IMR-90 (cell line): ENCODE measurements at regions not wholly inside any gene's neighbourhood (a gene's known extent, or its start where the extent isn't known, plus 50 kb on each side); places are given as distances from the start of the nearest gene placed in this dataset.

ENCODE experiments used
- ATAC-seq: fragments of 200-7000 bp; cut with Tn5 transposase; 2 replicates; pipeline ENCODE4 v1.9.1; 2020; ENCODE audit warnings: low read depth, mild to moderate bottlenecking, moderate library complexity
- BruUV-seq: library from RNA; stranded (reverse); fragments of 400-500 nt; replicated peaks from 2 replicates; lab custom pipeline; 2021; lab: Mats Ljungman, UMichigan
- CTCF ChIA-PET: fragments of 300-600 bp; formaldehyde crosslinking; extraction: SDS; loops from one replicate; lab custom pipeline; 2021; ENCODE audit warnings: antibody characterized with exemption; lab: Yijun Ruan, JAX
- POLR2A ChIA-PET: fragments of 300-600 bp; sonication (Branson Sonifier 250); formaldehyde crosslinking; loops from one replicate; lab custom pipeline; 2022; ENCODE audit warnings: antibody characterized with exemption; ENCODE audit not compliant: unreplicated experiment; lab: Charles Lee
- DNase-seq: peaks from one replicate; pipeline ENCODE4 v3.0.0; 2013
- H2AFZ ChIP-seq: replicated peaks from 2 replicates; pipeline ENCODE3; 2013; ENCODE audit warnings: low read length, mild to moderate bottlenecking; ENCODE audit not compliant: poor library complexity
- H2AK5ac ChIP-seq: 2 replicates; pipeline ENCODE4 v1.6.1; 2013; ENCODE audit warnings: low read depth, low read length, inconsistent platforms
- H2AK9ac ChIP-seq: replicated peaks from 2 replicates; pipeline ENCODE3; 2013; ENCODE audit warnings: mild to moderate bottlenecking, low read depth, low read length, moderate library complexity; ENCODE audit not compliant: poor library complexity
- H2BK120ac ChIP-seq: 2 replicates; pipeline ENCODE4 v1.6.1; 2013; ENCODE audit warnings: low read depth, low read length, inconsistent platforms
- H2BK15ac ChIP-seq: 3 replicates; pipeline ENCODE4 v1.6.1; 2013; ENCODE audit warnings: low read depth, low read length, inconsistent platforms
- H2BK20ac ChIP-seq: 2 replicates; pipeline ENCODE4 v1.6.1; 2013; ENCODE audit warnings: low read depth, mild to moderate bottlenecking, inconsistent platforms, low read length, moderate library complexity
- H2BK5ac ChIP-seq: 2 replicates; pipeline ENCODE4 v1.6.1; 2013; ENCODE audit warnings: mild to moderate bottlenecking, low read depth, low read length, inconsistent platforms; ENCODE audit not compliant: poor library complexity, severe bottlenecking
- H3K14ac ChIP-seq: replicated peaks from 2 replicates; pipeline ENCODE4 v1.6.1; 2013; ENCODE audit warnings: low read depth, low read length, inconsistent platforms
- H3K18ac ChIP-seq: 2 replicates; pipeline ENCODE4 v1.6.1; 2013; ENCODE audit warnings: low read depth, low read length, control low read depth
- H3K23ac ChIP-seq: 2 replicates; pipeline ENCODE4 v1.6.1; 2013; ENCODE audit warnings: low read depth, low read length, inconsistent platforms
- H3K27ac ChIP-seq: 2 replicates; pipeline ENCODE4 v1.5.1; 2013; ENCODE audit warnings: mild to moderate bottlenecking, control low read depth, low read length; ENCODE audit not compliant: insufficient read depth
- H3K27me3 ChIP-seq: 2 replicates; pipeline ENCODE4 v1.6.1; 2013; ENCODE audit warnings: low read length; ENCODE audit not compliant: control insufficient read depth, insufficient read depth
- H3K36me3 ChIP-seq: 2 replicates; pipeline ENCODE4 v1.6.1; 2013; ENCODE audit warnings: low read length, mixed read lengths; ENCODE audit not compliant: control insufficient read depth, insufficient read depth
- H3K4ac ChIP-seq: 2 replicates; pipeline ENCODE4 v1.6.1; 2013; ENCODE audit warnings: low read depth, low read length, inconsistent platforms
- H3K4me1 ChIP-seq: 2 replicates; pipeline ENCODE4 v1.6.1; 2013; ENCODE audit warnings: low read length, mixed read lengths; ENCODE audit not compliant: control insufficient read depth, insufficient read depth
- H3K4me2 ChIP-seq: 2 replicates; pipeline ENCODE4 v1.6.1; 2013; ENCODE audit warnings: low read depth, mild to moderate bottlenecking, control low read depth, low read length, moderate library complexity
- H3K4me3 ChIP-seq: 2 replicates; pipeline ENCODE4 v1.5.1; 2013; ENCODE audit warnings: low read depth, mild to moderate bottlenecking, control low read depth, low read length, moderate library complexity; ENCODE audit not compliant: insufficient read depth
- H3K56ac ChIP-seq: 2 replicates; pipeline ENCODE4 v1.6.1; 2013; ENCODE audit warnings: low read length, inconsistent platforms; ENCODE audit not compliant: insufficient read depth; ENCODE audit errors: extremely low read depth
- H3K79me1 ChIP-seq, 2 experiments: 2 replicates each; pipeline ENCODE4 v1.6.1; 2013; ENCODE audit warnings: low read length in 2 of 2, inconsistent platforms in 1 of 2, low read depth in 1 of 2
- H3K9ac ChIP-seq: 2 replicates; pipeline ENCODE4 v1.6.1; 2013; ENCODE audit warnings: low read depth, low read length, control low read depth
- H3K9me1 ChIP-seq: 2 replicates; pipeline ENCODE4 v1.6.1; 2013; ENCODE audit warnings: low read length, inconsistent platforms; ENCODE audit not compliant: insufficient read depth
- H3K9me3 ChIP-seq: 2 replicates; pipeline ENCODE4 v1.6.1; 2013; ENCODE audit warnings: low read length; ENCODE audit not compliant: control insufficient read depth, insufficient read depth
- H4K20me1 ChIP-seq: 2 replicates; pipeline ENCODE4 v1.6.1; 2013; ENCODE audit warnings: low read length, inconsistent platforms; ENCODE audit not compliant: insufficient read depth
- H4K5ac ChIP-seq: 2 replicates; pipeline ENCODE4 v1.6.1; 2013; ENCODE audit warnings: mild to moderate bottlenecking, low read depth, low read length, control low read depth
- H4K8ac ChIP-seq, 2 experiments: 2 replicates each; pipeline ENCODE4 v1.6.1; 2013; ENCODE audit warnings: low read depth in 2 of 2, low read length in 2 of 2, control low read depth in 1 of 2, inconsistent platforms in 1 of 2
- H4K91ac ChIP-seq: 2 replicates; pipeline ENCODE4 v1.6.1; 2013; ENCODE audit warnings: low read depth, low read length, inconsistent platforms; ENCODE audit not compliant: insufficient read depth
- CHD1 ChIP-seq: IDR thresholded peaks from 2 replicates; pipeline ENCODE4 v1.6.1; 2012; ENCODE audit warnings: low read depth, low read length, improper control_type of control experiment
- CTCF ChIP-seq: conservative IDR thresholded peaks from 2 replicates; pipeline ENCODE4 v1.5.1; 2012; ENCODE audit warnings: mild to moderate bottlenecking, low read depth, low read length, improper control_type of control experiment
- FOS ChIP-seq: fragments of 150-350 bp; IDR thresholded peaks from 2 replicates; pipeline ENCODE4 v1.6.1; 2016; ENCODE audit warnings: low read depth, low read length
- MAFK ChIP-seq: IDR thresholded peaks from 2 replicates; pipeline ENCODE4 v1.6.1; 2012; ENCODE audit warnings: low read depth, low read length, improper control_type of control experiment
- MXI1 ChIP-seq: IDR thresholded peaks from 2 replicates; pipeline ENCODE4 v1.6.1; 2012; ENCODE audit warnings: low read depth, mild to moderate bottlenecking, low read length, moderate library complexity, borderline replicate concordance
- POLR2A ChIP-seq: IDR thresholded peaks from 2 replicates; pipeline ENCODE4 v1.6.1; 2012; ENCODE audit warnings: mild to moderate bottlenecking, low read depth, low read length
- RCOR1 ChIP-seq: IDR thresholded peaks from 2 replicates; pipeline ENCODE4 v1.6.1; 2012; ENCODE audit warnings: mild to moderate bottlenecking, low read length, improper control_type of control experiment; ENCODE audit not compliant: insufficient replicate concordance
- RFX5 ChIP-seq: IDR thresholded peaks from 2 replicates; pipeline ENCODE4 v1.8.0; 2012; ENCODE audit warnings: low read depth, mild to moderate bottlenecking, low read length, moderate library complexity
- USF2 ChIP-seq: fragments of 150-350 bp; IDR thresholded peaks from 2 replicates; pipeline ENCODE4 v1.6.1; 2017; ENCODE audit warnings: mild to moderate bottlenecking, antibody characterized with exemption, low read length, low read depth
- WGBS, 2 experiments: methylation state at CpG; one replicate each; pipeline versions ENCODE4 v1.1.5 to v1.1.7; 2013; ENCODE audit warnings: missing lambda C conversion rate in 2 of 2; ENCODE audit not compliant: insufficient read length in 1 of 2; ENCODE audit errors: extremely low coverage in 2 of 2; 5-methylcytosine and 5-hydroxymethylcytosine counted together
- dilution Hi-C: fragments of 300-500 bp; cut with HindIII; formaldehyde crosslinking; loops from one replicate; pipeline ENCODE4 v1.14.3; 2018; ENCODE audit warnings: low sequenced_read_pairs; ENCODE audit not compliant: unreplicated experiment
- in situ Hi-C: fragments of 300-500 bp; cut with MboI; formaldehyde crosslinking; loops from 3 replicates; pipeline ENCODE4 v1.14.3; 2019; ENCODE audit warnings: low sequenced_read_pairs, inconsistent platforms, mixed read lengths
- intact Hi-C: fragments of 100-400 bp; cut with micrococcal nuclease; formaldehyde crosslinking; loops from 2 replicates; pipeline ENCODE4 v1.10.0; 2022

GRCh38 chr17:63154586-63155244 is 188.7 kb downstream of the TANC2 start:
- DNase-seq: no peak
- peaks cover 5% of the 10 kb centered on the region; the same call in 1 of the 2 replicates for H3K9me1 ChIP-seq
- TF ChIP-seq FOS: no peak
- TF ChIP-seq MXI1: no peak
- no peak for TF ChIP-seq RFX5
- no peak for TF ChIP-seq USF2
- TF ChIP-seq POLR2A: no peak
- no peak for TF ChIP-seq CTCF
- no peak for TF ChIP-seq MAFK
- no peak for TF ChIP-seq CHD1
- TF ChIP-seq RCOR1: no peak
- no peak overlapping the region for H2BK20ac ChIP-seq
- no peaks in the 10 kb centered on the region for H3K27me3 ChIP-seq
- no peak overlapping the region for H3K56ac ChIP-seq
- H2AFZ ChIP-seq: no peak overlapping the region
- dilution Hi-C loops: no loop called here
- no peak overlapping the region for H4K91ac ChIP-seq
- peaks cover 9% of the 10 kb centered on the region for H3K4me1 ChIP-seq
- no peak overlapping the region for H2AK9ac ChIP-seq
- no peak overlapping the region for H3K18ac ChIP-seq
- H2BK15ac ChIP-seq: no peak overlapping the region
- no peak overlapping the region for H3K9ac ChIP-seq
- H3K4ac ChIP-seq: no peak overlapping the region
- no peak overlapping the region for H3K4me3 ChIP-seq
- no peak overlapping the region for H3K4me2 ChIP-seq
- H3K79me1 ChIP-seq: peaks cover 29 to 44% of the 10 kb centered on the region in 2 experiments
- H3K27ac ChIP-seq: no peak overlapping the region
- H3K23ac ChIP-seq: no peak overlapping the region
- CTCF ChIA-PET: no interaction called here
- no peak overlapping the region for H2BK120ac ChIP-seq
- no CpG with 5 or more reads among the region's 1 CpG for WGBS, 2 experiments
- intact Hi-C loops: no loop called here
- H2AK5ac ChIP-seq: no peak overlapping the region
- no TSS peak for BruUV-seq
- in situ Hi-C loops: no loop called here
- H4K8ac ChIP-seq: no peak overlapping the region
- no peak overlapping the region for H2BK5ac ChIP-seq
- H3K14ac ChIP-seq: no peak overlapping the region
- 0 out of 2 replicates have a peak, but pooled peaks cover 2% of the 10 kb centered on the region for H3K36me3 ChIP-seq
- POLR2A ChIA-PET: no interaction called here
- H3K9me3 ChIP-seq: no peaks in the 10 kb centered on the region
- H4K20me1 ChIP-seq: peaks cover 8% of the 10 kb centered on the region
- ATAC-seq: no peak
- H4K5ac ChIP-seq: no peak overlapping the region
